ENCODE measurements at regions not wholly inside any gene's neighbourhood (a gene's known extent, or its start where the extent isn't known, plus 50 kb on each side); places are given as distances from the start of the nearest gene placed in this dataset.

- no peak overlapping the region for H3K9ac ChIP-seq (ENCODE audit: low read depth, low read length)
- no peaks in the 10 kb centered on the region for H3K4me1 ChIP-seq (ENCODE audit: control insufficient read depth, insufficient read depth, low read length)
- no peaks in the 10 kb centered on the region for H3K9me3 ChIP-seq (replicated peaks; ENCODE audit: low read length)
- no peak overlapping the region for H3K4me3 ChIP-seq (ENCODE audit: low read length)
- H3K27me3 ChIP-seq (ENCODE audit: control insufficient read depth, insufficient read depth, low read length) = no peaks in the 10 kb centered on the region
- no peak overlapping the region for H3K4me2 ChIP-seq (ENCODE audit: low read length)
- no peaks in the 10 kb centered on the region for H3K36me3 ChIP-seq (ENCODE audit: insufficient read depth, low read length)
Observed at GRCh38 chr13:62206165-62206564, 790.5 kb upstream of the PCDH20 start.

DNA sequence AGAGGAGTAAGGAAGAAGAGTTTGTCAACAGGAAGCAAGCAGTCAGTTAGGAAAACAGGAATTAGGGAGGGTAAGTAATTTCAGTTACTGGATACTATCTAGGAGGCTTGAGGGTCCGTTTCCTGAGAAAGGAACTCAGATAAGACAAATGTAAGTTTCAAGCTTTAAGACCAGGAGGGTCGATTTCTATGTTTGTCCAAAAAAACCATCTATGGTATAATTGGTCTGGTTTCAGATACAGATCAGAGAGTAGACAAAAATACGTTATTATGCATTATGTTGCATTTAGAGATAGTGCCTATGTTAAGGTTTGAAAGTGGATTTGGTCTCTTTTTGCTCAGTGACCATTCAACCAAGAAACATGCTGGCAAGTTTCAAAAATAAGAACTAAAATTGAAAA is 789.6 kb upstream of the PCDH20 start:
- H3K27me3 ChIP-seq (ENCODE audit: control insufficient read depth, insufficient read depth, low read length) = no peaks in the 10 kb centered on the region
- no peaks in the 10 kb centered on the region for H3K9me3 ChIP-seq (replicated peaks; ENCODE audit: low read length)

GRCh38 chr13:62194371-62194770 is 778.7 kb upstream of the PCDH20 start:
- no peaks in the 10 kb centered on the region for H3K27me3 ChIP-seq (ENCODE audit: control insufficient read depth, insufficient read depth, low read length)
- no peak overlapping the region for H3K4me3 ChIP-seq (ENCODE audit: low read length)
- H3K9me3 ChIP-seq (replicated peaks; ENCODE audit: low read length) = peaks cover 3% of the 10 kb centered on the region
- H3K9ac ChIP-seq (ENCODE audit: low read depth, low read length) = no peak overlapping the region
- no peak overlapping the region for H3K4me2 ChIP-seq (ENCODE audit: low read length)
- H3K36me3 ChIP-seq (ENCODE audit: insufficient read depth, low read length) = no peaks in the 10 kb centered on the region
- H3K4me1 ChIP-seq (ENCODE audit: control insufficient read depth, insufficient read depth, low read length) = no peaks in the 10 kb centered on the region

More for the DNA sequence above, 789.6 kb upstream of the PCDH20 start:
- Histone ChIP-seq H3K4me1 (ENCODE audit: control insufficient read depth, insufficient read depth, low read length) (no peaks in the 10 kb centered on the region), H3K4me2 (ENCODE audit: low read length) (no peak overlapping the region), H3K9ac (ENCODE audit: low read depth, low read length) (no peak overlapping the region), H3K36me3 (ENCODE audit: insufficient read depth, low read length) (no peaks in the 10 kb centered on the region), H3K4me3 (ENCODE audit: low read length) (no peak overlapping the region)

DNA sequence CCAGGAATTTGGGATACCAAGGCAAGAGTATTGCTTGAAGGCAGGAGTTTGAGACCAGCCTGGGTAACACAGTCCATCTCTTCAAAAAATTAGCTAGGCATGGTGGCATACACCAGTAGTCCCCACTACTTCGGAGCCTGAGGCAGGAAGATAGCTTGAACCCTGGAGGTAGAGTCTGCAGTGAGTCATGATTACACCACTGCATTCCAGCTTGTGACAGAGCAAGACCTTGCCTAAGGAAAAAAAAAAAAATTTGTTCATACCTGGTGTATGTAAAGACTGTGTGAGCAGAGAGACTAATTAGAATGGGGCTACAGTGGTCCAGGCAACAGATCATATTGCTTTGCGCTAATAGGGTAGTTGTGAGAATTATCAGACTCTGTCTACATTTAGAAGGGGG is 778.3 kb upstream of the PCDH20 start:
- no peaks in the 10 kb centered on the region for H3K4me1 ChIP-seq (ENCODE audit: control insufficient read depth, insufficient read depth, low read length)
- H3K27me3 ChIP-seq (ENCODE audit: control insufficient read depth, insufficient read depth, low read length) = no peaks in the 10 kb centered on the region
- H3K4me2 ChIP-seq (ENCODE audit: low read length) = no peak overlapping the region
- H3K4me3 ChIP-seq (ENCODE audit: low read length) = no peak overlapping the region
- H3K36me3 ChIP-seq (ENCODE audit: insufficient read depth, low read length) = no peaks in the 10 kb centered on the region
- H3K9ac ChIP-seq (ENCODE audit: low read depth, low read length) = no peak overlapping the region
- peaks cover 3% of the 10 kb centered on the region for H3K9me3 ChIP-seq (replicated peaks; ENCODE audit: low read length)

DNA sequence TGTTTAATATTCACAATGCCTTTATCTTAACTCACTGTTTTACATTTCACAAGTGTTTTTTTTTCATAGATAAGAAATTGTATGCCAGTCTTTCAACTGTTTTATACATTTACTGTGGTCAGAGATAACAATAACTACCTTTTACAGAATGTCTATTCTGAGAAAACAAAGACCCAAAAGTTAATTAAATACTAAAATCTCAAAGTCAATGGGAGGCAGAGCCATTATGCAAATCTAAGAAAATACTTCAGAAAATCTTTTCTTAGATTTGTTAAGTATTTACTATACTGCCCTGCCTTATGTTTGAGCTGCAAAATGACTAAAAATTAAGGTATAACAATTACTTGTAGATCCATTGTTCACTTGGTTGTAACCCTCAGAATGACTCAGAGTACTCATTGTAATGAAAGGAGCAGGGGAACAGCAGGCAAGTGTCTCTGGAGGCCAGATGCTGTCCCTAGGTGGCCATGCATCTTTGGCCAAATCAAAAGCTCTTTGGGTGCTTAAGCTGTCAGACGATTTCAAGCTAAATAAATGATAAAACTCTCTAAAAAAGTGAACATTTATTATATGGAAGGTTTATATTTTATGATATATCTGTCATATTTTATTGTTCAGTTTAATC is 770.1 kb upstream of the PCDH20 start:
- Histone ChIP-seq H3K9ac (ENCODE audit: low read depth, low read length) (no peak overlapping the region), H3K9me3 (replicated peaks; ENCODE audit: low read length) (no peaks in the 10 kb centered on the region), H3K4me1 (ENCODE audit: control insufficient read depth, insufficient read depth, low read length) (no peaks in the 10 kb centered on the region), H3K36me3 (ENCODE audit: insufficient read depth, low read length) (no peaks in the 10 kb centered on the region), H3K4me2 (ENCODE audit: low read length) (no peak overlapping the region), H3K27me3 (ENCODE audit: control insufficient read depth, insufficient read depth, low read length) (no peaks in the 10 kb centered on the region), H3K4me3 (ENCODE audit: low read length) (no peak overlapping the region)

DNA sequence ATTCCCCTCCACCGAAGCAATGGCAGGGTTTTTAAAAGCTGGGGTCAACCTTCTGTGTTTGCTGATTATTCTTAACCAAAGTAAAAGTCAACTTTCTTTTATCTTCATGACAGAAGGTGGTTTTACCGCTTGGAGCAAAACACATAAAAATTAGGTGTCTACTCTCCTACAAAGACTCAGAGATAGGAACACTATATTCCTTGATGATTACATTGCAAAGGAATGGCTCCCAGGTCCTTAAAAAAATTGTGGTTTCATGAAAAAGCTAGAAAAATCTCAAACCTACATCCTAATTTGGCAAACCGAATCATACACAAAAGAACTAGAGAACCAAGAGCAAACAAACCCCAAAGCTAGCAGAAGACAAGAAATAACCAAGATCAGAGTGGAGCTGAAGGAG is 760.4 kb upstream of the PCDH20 start:
- no peak overlapping the region for H3K4me3 ChIP-seq (ENCODE audit: low read length)
- no peaks in the 10 kb centered on the region for H3K9me3 ChIP-seq (replicated peaks; ENCODE audit: low read length)
- no peaks in the 10 kb centered on the region for H3K27me3 ChIP-seq (ENCODE audit: control insufficient read depth, insufficient read depth, low read length)
- no peak overlapping the region for H3K4me2 ChIP-seq (ENCODE audit: low read length)
- H3K9ac ChIP-seq (ENCODE audit: low read depth, low read length) = no peak overlapping the region
- H3K36me3 ChIP-seq (ENCODE audit: insufficient read depth, low read length) = no peaks in the 10 kb centered on the region
- no peaks in the 10 kb centered on the region for H3K4me1 ChIP-seq (ENCODE audit: control insufficient read depth, insufficient read depth, low read length)

- Histone ChIP-seq H3K4me3 (ENCODE audit: low read length) (no peak overlapping the region), H3K9me3 (replicated peaks; ENCODE audit: low read length) (no peaks in the 10 kb centered on the region), H3K4me1 (ENCODE audit: control insufficient read depth, insufficient read depth, low read length) (no peaks in the 10 kb centered on the region), H3K4me2 (ENCODE audit: low read length) (no peak overlapping the region), H3K9ac (ENCODE audit: low read depth, low read length) (no peak overlapping the region), H3K36me3 (ENCODE audit: insufficient read depth, low read length) (no peaks in the 10 kb centered on the region), H3K27me3 (ENCODE audit: control insufficient read depth, insufficient read depth, low read length) (no peaks in the 10 kb centered on the region)
Observed at GRCh38 chr13:62173958-62174357, 758.3 kb upstream of the PCDH20 start.

- no peak overlapping the region for H3K4me3 ChIP-seq (ENCODE audit: low read length)
Observed at GRCh38 chr13:62171697-62172096, 756.0 kb upstream of the PCDH20 start.

DNA sequence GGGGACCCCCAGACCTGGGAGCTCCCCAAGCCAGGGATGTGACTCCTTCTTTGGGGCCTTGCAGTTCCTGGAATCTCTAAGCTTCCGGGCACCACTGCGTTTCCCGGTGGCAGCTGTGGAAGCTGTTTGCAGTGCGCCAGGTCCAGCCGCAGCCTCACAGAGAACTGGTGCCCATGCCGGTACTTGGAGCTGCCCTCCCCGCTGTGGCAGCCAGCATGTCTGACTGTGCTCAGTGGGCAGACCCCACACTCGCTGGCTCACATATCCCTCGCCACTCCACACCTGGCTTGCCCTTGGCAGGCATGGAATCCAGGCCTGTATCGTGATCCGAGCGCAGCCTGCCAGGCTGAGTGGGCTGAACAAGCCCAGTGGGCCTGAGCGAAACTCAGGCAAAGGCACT is 753.2 kb upstream of the PCDH20 start:
- H3K4me3 ChIP-seq (ENCODE audit: low read length) = no peak overlapping the region
- no peaks in the 10 kb centered on the region for H3K27me3 ChIP-seq (ENCODE audit: control insufficient read depth, insufficient read depth, low read length)
- no peak overlapping the region for H3K4me2 ChIP-seq (ENCODE audit: low read length)
- no peaks in the 10 kb centered on the region for H3K4me1 ChIP-seq (ENCODE audit: control insufficient read depth, insufficient read depth, low read length)
- H3K9ac ChIP-seq (ENCODE audit: low read depth, low read length) = no peak overlapping the region
- no peaks in the 10 kb centered on the region for H3K9me3 ChIP-seq (replicated peaks; ENCODE audit: low read length)
- no peaks in the 10 kb centered on the region for H3K36me3 ChIP-seq (ENCODE audit: insufficient read depth, low read length)

More at GRCh38 chr13:62171697-62172096, 756.0 kb upstream of the PCDH20 start:
- no peaks in the 10 kb centered on the region for H3K9me3 ChIP-seq (replicated peaks; ENCODE audit: low read length)
- no peaks in the 10 kb centered on the region for H3K27me3 ChIP-seq (ENCODE audit: control insufficient read depth, insufficient read depth, low read length)
- no peaks in the 10 kb centered on the region for H3K4me1 ChIP-seq (ENCODE audit: control insufficient read depth, insufficient read depth, low read length)
- no peaks in the 10 kb centered on the region for H3K36me3 ChIP-seq (ENCODE audit: insufficient read depth, low read length)
- H3K9ac ChIP-seq (ENCODE audit: low read depth, low read length) = no peak overlapping the region
- H3K4me2 ChIP-seq (ENCODE audit: low read length) = no peak overlapping the region

DNA sequence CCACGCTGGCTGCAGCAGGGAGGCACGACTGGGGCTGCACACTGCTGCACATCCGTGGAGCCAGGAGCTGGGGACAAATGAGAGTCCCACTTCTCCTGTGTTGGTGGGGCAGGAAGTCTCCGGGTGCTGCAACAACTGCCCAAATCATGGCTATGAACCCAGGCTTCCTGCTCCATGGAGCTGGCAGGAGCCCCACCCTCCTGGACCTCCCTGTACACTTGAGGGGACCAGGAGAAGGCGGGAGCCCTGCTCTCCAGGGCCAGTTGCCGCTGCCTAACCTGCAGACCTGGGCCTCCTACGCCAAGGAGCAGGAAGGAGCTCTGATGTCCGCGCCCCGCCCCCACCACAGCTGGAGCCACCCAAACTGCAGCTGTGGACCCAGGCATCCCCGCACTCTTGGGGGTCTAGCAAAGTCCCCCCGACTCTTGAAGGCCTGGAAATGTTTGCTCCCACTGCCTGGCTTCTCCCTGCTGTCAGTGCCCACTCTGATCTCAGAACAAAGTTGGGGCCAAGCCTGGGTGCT is 752.1 kb upstream of the PCDH20 start:
- no peak overlapping the region for H3K4me2 ChIP-seq (ENCODE audit: low read length)
- no peaks in the 10 kb centered on the region for H3K36me3 ChIP-seq (ENCODE audit: insufficient read depth, low read length)
- no peaks in the 10 kb centered on the region for H3K4me1 ChIP-seq (ENCODE audit: control insufficient read depth, insufficient read depth, low read length)
- H3K27me3 ChIP-seq (ENCODE audit: control insufficient read depth, insufficient read depth, low read length) = no peaks in the 10 kb centered on the region
- H3K9ac ChIP-seq (ENCODE audit: low read depth, low read length) = no peak overlapping the region
- no peaks in the 10 kb centered on the region for H3K9me3 ChIP-seq (replicated peaks; ENCODE audit: low read length)
- H3K4me3 ChIP-seq (ENCODE audit: low read length) = no peak overlapping the region

- Histone ChIP-seq H3K9me3 (replicated peaks; ENCODE audit: low read length) (no peaks in the 10 kb centered on the region), H3K4me2 (ENCODE audit: low read length) (no peak overlapping the region), H3K36me3 (ENCODE audit: insufficient read depth, low read length) (no peaks in the 10 kb centered on the region), H3K9ac (ENCODE audit: low read depth, low read length) (no peak overlapping the region), H3K4me1 (ENCODE audit: control insufficient read depth, insufficient read depth, low read length) (no peaks in the 10 kb centered on the region), H3K4me3 (ENCODE audit: low read length) (no peak overlapping the region), H3K27me3 (ENCODE audit: control insufficient read depth, insufficient read depth, low read length) (no peaks in the 10 kb centered on the region)
Observed at GRCh38 chr13:62162860-62163259, 747.2 kb upstream of the PCDH20 start.

GRCh38 chr13:62158520-62158919 is 742.9 kb upstream of the PCDH20 start:
- Histone ChIP-seq H3K9me3 (replicated peaks; ENCODE audit: low read length) (peaks cover 5% of the 10 kb centered on the region), H3K4me2 (ENCODE audit: low read length) (no peak overlapping the region), H3K4me1 (ENCODE audit: control insufficient read depth, insufficient read depth, low read length) (no peaks in the 10 kb centered on the region), H3K36me3 (ENCODE audit: insufficient read depth, low read length) (no peaks in the 10 kb centered on the region), H3K9ac (ENCODE audit: low read depth, low read length) (no peak overlapping the region), H3K27me3 (ENCODE audit: control insufficient read depth, insufficient read depth, low read length) (no peaks in the 10 kb centered on the region), H3K4me3 (ENCODE audit: low read length) (no peak overlapping the region)

Data from skeletal muscle satellite cell (primary cell).